Endothelial cell of umbilical vein (primary cell): ENCODE measurements at regions not wholly inside any gene's neighbourhood (a gene's known extent, or its start where the extent isn't known, plus 50 kb on each side); places are given as distances from the start of the nearest gene placed in this dataset.

Experiments
- BruUV-seq: library from RNA; stranded (reverse); fragments of 400-500 nt; replicated peaks from 2 replicates; lab custom pipeline; 2021; lab: Mats Ljungman, UMichigan
- CTCF ChIA-PET: fragments of 300-600, 350-600 bp; sonication (Branson Sonifier 250); formaldehyde crosslinking; loops from one replicate; lab custom pipeline; 2021; ENCODE audit warnings: antibody characterized with exemption, inconsistent platforms; lab: Charles Lee
- POLR2A ChIA-PET: fragments of 300-600, 350-600 bp; sonication (Branson Sonifier 250); formaldehyde crosslinking; loops from one replicate; lab custom pipeline; 2021; ENCODE audit warnings: antibody characterized with exemption, inconsistent platforms; lab: Charles Lee
- DNase-seq: peaks from one replicate; pipeline ENCODE4 v3.0.0-alpha.2; 2011; ENCODE audit warnings: low read depth, low spot score
- FAIRE-seq: peaks from 2 replicates; lab custom pipeline; 2011; peaks lifted over from hg19 to GRCh38; lab: Jason Lieb, UNC
- H2AFZ ChIP-seq: 2 replicates; pipeline ENCODE4 v1.6.0; 2012; ENCODE audit warnings: low read depth, low read length, control low read depth, inconsistent platforms
- H3K27ac ChIP-seq: 2 replicates; pipeline ENCODE4 v1.5.1; 2011; ENCODE audit warnings: low read depth, mild to moderate bottlenecking, control low read depth, low read length, moderate library complexity; ENCODE audit not compliant: insufficient read depth
- H3K27me3 ChIP-seq, 2 experiments: 2 replicates each; pipeline versions ENCODE4 v1.6.0 to v1.6.1; 2011; ENCODE audit warnings: low read length in 2 of 2, mixed read lengths in 1 of 2; ENCODE audit not compliant: control insufficient read depth in 2 of 2, insufficient read depth in 2 of 2
- H3K36me3 ChIP-seq, 2 experiments: 2 replicates in 1 of 2; 3 replicates in 1 of 2; pipeline ENCODE4 v1.5.1; 2011; ENCODE audit warnings: low read length in 2 of 2, mild to moderate bottlenecking in 1 of 2, moderate library complexity in 1 of 2; ENCODE audit not compliant: control insufficient read depth in 2 of 2, insufficient read depth in 2 of 2; ENCODE audit errors: extremely low read depth in 1 of 2
- H3K4me1 ChIP-seq: 3 replicates; pipeline ENCODE4 v1.5.1; 2011; ENCODE audit warnings: mild to moderate bottlenecking, low read length; ENCODE audit not compliant: control insufficient read depth, insufficient read depth; ENCODE audit errors: extremely low read depth
- H3K4me2 ChIP-seq: 2 replicates; pipeline ENCODE4 v1.6.1; 2011; ENCODE audit warnings: low read length, control low read depth, mixed read lengths; ENCODE audit not compliant: insufficient read depth
- H3K4me3 ChIP-seq, 3 experiments: fragments of 200-600 bp in 1 of 3; sonication (generic), shearing (Covaris generic) in 1 of 3; replicated peaks in 1 of 3; 2 replicates each; pipeline ENCODE4 v1.5.1; 2011 to 2016; ENCODE audit warnings: control low read depth in 3 of 3, low read length in 3 of 3, mild to moderate bottlenecking in 2 of 3, inconsistent platforms in 1 of 3, low read depth in 1 of 3, moderate library complexity in 1 of 3; ENCODE audit not compliant: insufficient read depth in 1 of 3
- H3K79me2 ChIP-seq: 2 replicates; pipeline ENCODE4 v1.6.0; 2012; ENCODE audit warnings: low read length, inconsistent platforms; ENCODE audit not compliant: control insufficient read depth, insufficient read depth
- H3K9ac ChIP-seq: replicated peaks from 2 replicates; pipeline ENCODE3; 2011; ENCODE audit warnings: low read length, control low read depth; ENCODE audit not compliant: insufficient read depth; ENCODE audit errors: extremely low read depth
- H3K9me1 ChIP-seq: replicated peaks from 3 replicates; pipeline ENCODE4 v1.6.0; 2011; ENCODE audit warnings: mild to moderate bottlenecking, low read length; ENCODE audit not compliant: control insufficient read depth, insufficient read depth; ENCODE audit errors: extremely low read depth
- H3K9me3 ChIP-seq: replicated peaks from 2 replicates; pipeline ENCODE4 v1.5.1; 2012; ENCODE audit warnings: low read length, inconsistent platforms; ENCODE audit not compliant: control insufficient read depth, insufficient read depth
- H4K20me1 ChIP-seq: replicated peaks from 2 replicates; pipeline ENCODE3; 2011; ENCODE audit warnings: mild to moderate bottlenecking, low read length; ENCODE audit not compliant: control insufficient read depth, insufficient read depth; ENCODE audit errors: extremely low read depth
- CTCF ChIP-seq, 2 donors: IDR thresholded peaks; 1 replicate in 1 of 2; 2 replicates in 1 of 2; pipeline ENCODE4 v1.5.1; 2011; ENCODE audit warnings: low read length in 2 of 2, mild to moderate bottlenecking in 2 of 2, moderate library complexity in 2 of 2, control low read depth in 1 of 2, inconsistent platforms in 1 of 2, low read depth in 1 of 2; ENCODE audit not compliant: insufficient read depth in 1 of 2; ENCODE audit errors: extremely low read depth in 1 of 2
- EZH2 ChIP-seq: IDR thresholded peaks from 2 replicates; pipeline ENCODE4 v1.6.1; 2012; ENCODE audit warnings: borderline replicate concordance, low read depth, mild to moderate bottlenecking, moderate library complexity, low read length, inconsistent platforms; ENCODE audit not compliant: severe bottlenecking
- FOS ChIP-seq: IDR thresholded peaks from 2 replicates; pipeline ENCODE4 v1.6.1; 2011; ENCODE audit warnings: mild to moderate bottlenecking, low read length, moderate library complexity, borderline replicate concordance; ENCODE audit not compliant: insufficient read depth
- GATA2 ChIP-seq: IDR thresholded peaks from 2 replicates; pipeline ENCODE4 v1.7.0; 2011; ENCODE audit warnings: low read depth, mild to moderate bottlenecking, moderate library complexity, mixed read lengths, low read length; ENCODE audit not compliant: insufficient read length, insufficient read depth
- JUN ChIP-seq: IDR thresholded peaks from 2 replicates; pipeline ENCODE4 v1.6.1; 2011; ENCODE audit warnings: borderline replicate concordance, low read depth; ENCODE audit not compliant: insufficient read length, insufficient read depth
- MYC ChIP-seq: IDR thresholded peaks from one replicate; pipeline ENCODE4 v1.6.1; 2011; ENCODE audit warnings: mild to moderate bottlenecking, low read depth, low read length
- POLR2A ChIP-seq: IDR thresholded peaks from 2 replicates; pipeline ENCODE4 v1.6.1; 2012; ENCODE audit warnings: low read depth, mild to moderate bottlenecking, control low read depth, low read length
- POLR2AphosphoS5 ChIP-seq: IDR thresholded peaks from 2 replicates; pipeline ENCODE4 v1.6.1; 2012; ENCODE audit warnings: low read depth, mild to moderate bottlenecking, control low read depth, low read length, moderate library complexity; ENCODE audit not compliant: insufficient read depth
- dilution Hi-C: fragments of 300-500 bp; cut with MboI; formaldehyde crosslinking; loops from one replicate; pipeline ENCODE4 v1.15.0; 2019; ENCODE audit warnings: low sequenced_read_pairs; ENCODE audit not compliant: extremely low pct_ligation_motif_present
- intact Hi-C: fragments of 100-400 bp; cut with micrococcal nuclease; formaldehyde crosslinking; loops from one replicate; pipeline ENCODE4 v1.10.0; 2022
- TF ChIP-seq, protein P1 (sequence below): IDR thresholded peaks from 2 replicates; pipeline ENCODE4 v1.6.1; 2011; ENCODE audit not compliant: insufficient read depth, insufficient read length

GRCh38 chr10:121157998-121158397, 306.8 kb downstream of the WDR11 start:
- FAIRE-seq = no peak
- Histone ChIP-seq H3K4me3 (no peak overlapping the region), H3K27ac (no peak overlapping the region), H3K9me1 (no peaks in the 10 kb centered on the region), H3K79me2 (no peaks in the 10 kb centered on the region), H4K20me1 (no peaks in the 10 kb centered on the region), H3K36me3 (no peaks in the 10 kb centered on the region), H2AFZ (no peak overlapping the region), H3K4me2 (no peak overlapping the region), H3K9ac (no peak overlapping the region), H3K27me3 (no peaks in the 10 kb centered on the region), H3K9me3 (peaks cover 1% of the 10 kb centered on the region), H3K4me1 (no peaks in the 10 kb centered on the region)
- dilution Hi-C loops (no loop called here), intact Hi-C loops (no loop called here)
- BruUV-seq = no TSS peak
- DNase-seq = no peak
- ChIA-PET CTCF (no interaction called here), POLR2A (no interaction called here)
- no peak for TF ChIP-seq EZH2
- no peak for TF ChIP-seq CTCF (IDR thresholded peaks at IDR 0.05; ENCODE audit: extremely low read depth in 1 of 2, insufficient read depth in 1 of 2, low read depth in 1 of 2, low read length in 2 of 2)
- no peak for TF ChIP-seq POLR2A
- no peak for TF ChIP-seq JUN
- no peak for TF ChIP-seq POLR2AphosphoS5

GRCh38 chr10:121158988-121159579, 307.9 kb downstream of the WDR11 start:
- DNase-seq = no peak
- Histone ChIP-seq H4K20me1 (no peaks in the 10 kb centered on the region), H3K9me1 (no peaks in the 10 kb centered on the region), H3K4me1 (no peaks in the 10 kb centered on the region), H3K4me3 (no peak overlapping the region), H3K27ac (no peak overlapping the region), H3K9ac (no peak overlapping the region), H3K9me3 (peaks cover 1% of the 10 kb centered on the region), H3K36me3 (no peaks in the 10 kb centered on the region), H2AFZ (no peak overlapping the region), H3K79me2 (no peaks in the 10 kb centered on the region), H3K4me2 (no peak overlapping the region), H3K27me3 (no peaks in the 10 kb centered on the region)
- CTCF ChIA-PET = no interaction called here
- dilution Hi-C loops (no loop called here), intact Hi-C loops (no loop called here)
- POLR2A ChIA-PET = no interaction called here
- no peak for FAIRE-seq
- TF ChIP-seq CTCF (IDR thresholded peaks at IDR 0.05; ENCODE audit: extremely low read depth in 1 of 2, insufficient read depth in 1 of 2, low read depth in 1 of 2, low read length in 2 of 2) = no peak
- no peak for TF ChIP-seq MYC
- TF ChIP-seq JUN = no peak
- no peak for TF ChIP-seq EZH2
- no peak for TF ChIP-seq POLR2A
- no peak for TF ChIP-seq POLR2AphosphoS5
- no peak for TF ChIP-seq GATA2
- TF ChIP-seq, protein P1, sequence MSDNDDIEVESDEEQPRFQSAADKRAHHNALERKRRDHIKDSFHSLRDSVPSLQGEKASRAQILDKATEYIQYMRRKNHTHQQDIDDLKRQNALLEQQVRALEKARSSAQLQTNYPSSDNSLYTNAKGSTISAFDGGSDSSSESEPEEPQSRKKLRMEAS = no peak
- no peak for TF ChIP-seq FOS
- BruUV-seq = no TSS peak
